ENCODE measurements at regions not wholly inside any gene's neighbourhood (a gene's known extent, or its start where the extent isn't known, plus 50 kb on each side); places are given as distances from the start of the nearest gene placed in this dataset.

GRCh38 chr9:89935115-89935514 lies 330.3 kb downstream of the GADD45G start:
- H3K27ac Mint-ChIP-seq = no peak overlapping the region
- H3K36me3 Mint-ChIP-seq (ENCODE audit: low read depth) = no peaks in the 10 kb centered on the region
- H3K4me1 ChIP-seq (ENCODE audit: insufficient read depth) = no peaks in the 10 kb centered on the region
- H3K4me3 Mint-ChIP-seq = no peak overlapping the region
- no peaks in the 10 kb centered on the region for H3K27me3 ChIP-seq (ENCODE audit: insufficient read depth)
- H3K27ac ChIP-seq (ENCODE audit: low read depth) = no peak overlapping the region
- H3K9me2 ChIP-seq (ENCODE audit: insufficient read depth) = peaks cover 6% of the 10 kb centered on the region; the same call in 1 of the 2 replicates
- H3K4me3 ChIP-seq = no peak overlapping the region
- H4K20me1 ChIP-seq (replicated peaks; ENCODE audit: insufficient read depth) = no peaks in the 10 kb centered on the region
- no peak overlapping the region for H3K4me2 ChIP-seq
- TF ChIP-seq EZH2 (IDR thresholded peaks at IDR 0.05; ENCODE audit: low read depth, unreplicated experiment) = no peak
- no peak for TF ChIP-seq ZNF462 (CRISPR knock-in tag; IDR thresholded peaks at IDR 0.05)
- TF ChIP-seq REST (IDR thresholded peaks at IDR 0.05; ENCODE audit: unreplicated experiment) = no peak
- no peak for TF ChIP-seq ZNF331 (CRISPR knock-in tag; IDR thresholded peaks at IDR 0.05; ENCODE audit: low read depth)
- TF ChIP-seq CREB1 (CRISPR knock-in tag; IDR thresholded peaks at IDR 0.05; ENCODE audit: low read depth) = no peak
- TF ChIP-seq STAT1 (IDR thresholded peaks at IDR 0.05; ENCODE audit: unreplicated experiment) = no peak
- no peaks in the 10 kb centered on the region for H3K36me3 ChIP-seq (ENCODE audit: insufficient read depth)
- ATAC-seq (no peak), DNase-seq (ENCODE audit: low spot score) (no peak)
- no peaks in the 10 kb centered on the region for H3K9me3 Mint-ChIP-seq
- no peaks in the 10 kb centered on the region for H3K79me2 ChIP-seq (replicated peaks; ENCODE audit: insufficient read depth)
- H3F3A ChIP-seq (replicated peaks; ENCODE audit: low read depth) = no peaks in the 10 kb centered on the region
- H3K4me1 Mint-ChIP-seq = peaks cover 4% of the 10 kb centered on the region; the same call in 2 of the 3 replicates
- H3K27me3 Mint-ChIP-seq (ENCODE audit: insufficient read depth, low read depth, poor library complexity) = peaks cover 5% of the 10 kb centered on the region
- H2AFZ ChIP-seq = no peak overlapping the region

Data from GM23338 (cell line).